ENCODE measurements at regions not wholly inside any gene's neighbourhood (a gene's known extent, or its start where the extent isn't known, plus 50 kb on each side); places are given as distances from the start of the nearest gene placed in this dataset.

- H3K4me3 ChIP-seq (replicated peaks in 1 of 3; ENCODE audit: insufficient read depth in 1 of 3, low read depth in 2 of 3, low read length in 3 of 3), result no peak overlapping the region
- in situ Hi-C loops (cut with HindIII; ENCODE audit: extremely low pct_ligation_motif_present, low pct_unique_long_range_greater_than_20kb) (no loop called here), intact Hi-C loops (cut with micrococcal nuclease; ENCODE audit: unreplicated experiment) (no loop called here)
- POLR2A ChIA-PET, result no interaction called here
- DNase-seq (ENCODE audit: low spot score), result no peak
- no TSS peak for BruUV-seq (replicated peaks)
- no peaks in the 10 kb centered on the region for H3K9me3 ChIP-seq (ENCODE audit: low read length)
- no peak for ATAC-seq
- peaks cover 8% of the 10 kb centered on the region for H3K4me1 ChIP-seq (ENCODE audit: insufficient read depth, low read length)
- H3K79me2 ChIP-seq (ENCODE audit: insufficient read depth, low read length), result no peaks in the 10 kb centered on the region
- H3K27ac ChIP-seq (ENCODE audit: extremely low read length, insufficient read depth, low read length), result no peak overlapping the region
- CTCF ChIA-PET (ENCODE audit: low intra/inter-chr PET ratio, low total read pairs), result no interaction called here
- H2AFZ ChIP-seq (ENCODE audit: low read length), result no peak overlapping the region
- H3K27me3 ChIP-seq (ENCODE audit: control insufficient read depth in 1 of 2, insufficient read depth in 2 of 2, low read length in 2 of 2), result no peaks in the 10 kb centered on the region
- TF ChIP-seq SP4 (CRISPR knock-in tag; IDR thresholded peaks at IDR 0.05) (no peak), KDM1A (CRISPR knock-in tag; IDR thresholded peaks at IDR 0.05) (no peak), ZNF788 (CRISPR knock-in tag; IDR thresholded peaks at IDR 0.05; ENCODE audit: borderline replicate concordance) (no peak), ZNF710 (CRISPR knock-in tag; IDR thresholded peaks at IDR 0.05; ENCODE audit: borderline replicate concordance) (no peak), SMC3 (IDR thresholded peaks at IDR 0.05; ENCODE audit: low read length) (no peak), AHR (CRISPR knock-in tag; IDR thresholded peaks at IDR 0.05) (no peak), BHLHE40 (IDR thresholded peaks at IDR 0.05; ENCODE audit: low read length) (no peak), SMARCC2 (IDR thresholded peaks at IDR 0.05) (no peak), ZNF775 (CRISPR knock-in tag; IDR thresholded peaks at IDR 0.05; ENCODE audit: borderline replicate concordance) (no peak), MTA1 (CRISPR knock-in tag; IDR thresholded peaks at IDR 0.05; ENCODE audit: borderline replicate concordance) (no peak), ZFP1 (CRISPR knock-in tag; IDR thresholded peaks at IDR 0.05) (no peak), PHF5A (CRISPR knock-in tag; IDR thresholded peaks at IDR 0.05; ENCODE audit: low read depth, unreplicated experiment) (no peak), MAFK (conservative IDR thresholded peaks at IDR 0.05 in 1 of 2, IDR thresholded peaks at IDR 0.05 in 1 of 2; ENCODE audit: low read length in 2 of 2) (peak; percentile 68 to 79), ZNF33B (CRISPR knock-in tag; IDR thresholded peaks at IDR 0.05) (no peak), MAFF (IDR thresholded peaks at IDR 0.05; ENCODE audit: low read depth, low read length) (peak; percentile 69), ATF7 (IDR thresholded peaks at IDR 0.05) (peak; percentile 91), ATF7 (CRISPR knock-in tag; IDR thresholded peaks at IDR 0.05) (no peak), ZSCAN25 (CRISPR knock-in tag; IDR thresholded peaks at IDR 0.05) (no peak), SSRP1 (CRISPR knock-in tag; IDR thresholded peaks at IDR 0.05) (no peak), CBX2 (IDR thresholded peaks at IDR 0.05; ENCODE audit: low read depth, low read length) (no peak), CBX2 (CRISPR knock-in tag; IDR thresholded peaks at IDR 0.05; ENCODE audit: low read depth) (no peak), ZMYM3 (CRISPR knock-in tag; IDR thresholded peaks at IDR 0.05) (no peak), ZSCAN29 (CRISPR knock-in tag; conservative IDR thresholded peaks at IDR 0.05) (no peak), MEIS2 (CRISPR knock-in tag; IDR thresholded peaks at IDR 0.05) (no peak), KAT2B (IDR thresholded peaks at IDR 0.05; ENCODE audit: borderline replicate concordance, low read depth, low read length) (no peak)
- TF ChIP-seq, protein P1, sequence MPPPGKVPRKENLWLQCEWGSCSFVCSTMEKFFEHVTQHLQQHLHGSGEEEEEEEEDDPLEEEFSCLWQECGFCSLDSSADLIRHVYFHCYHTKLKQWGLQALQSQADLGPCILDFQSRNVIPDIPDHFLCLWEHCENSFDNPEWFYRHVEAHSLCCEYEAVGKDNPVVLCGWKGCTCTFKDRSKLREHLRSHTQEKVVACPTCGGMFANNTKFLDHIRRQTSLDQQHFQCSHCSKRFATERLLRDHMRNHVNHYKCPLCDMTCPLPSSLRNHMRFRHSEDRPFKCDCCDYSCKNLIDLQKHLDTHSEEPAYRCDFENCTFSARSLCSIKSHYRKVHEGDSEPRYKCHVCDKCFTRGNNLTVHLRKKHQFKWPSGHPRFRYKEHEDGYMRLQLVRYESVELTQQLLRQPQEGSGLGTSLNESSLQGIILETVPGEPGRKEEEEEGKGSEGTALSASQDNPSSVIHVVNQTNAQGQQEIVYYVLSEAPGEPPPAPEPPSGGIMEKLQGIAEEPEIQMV (CRISPR knock-in tag; IDR thresholded peaks at IDR 0.05; ENCODE audit: low read depth), result no peak
- no peak overlapping the region for H3K9ac ChIP-seq (ENCODE audit: insufficient read depth, low read depth, low read length)
- no peak overlapping the region for H3K4me2 ChIP-seq (ENCODE audit: low read depth, low read length)
- no peaks in the 10 kb centered on the region for H4K20me1 ChIP-seq (ENCODE audit: insufficient read depth, low read length)
- no peaks in the 10 kb centered on the region for H3K36me3 ChIP-seq (replicated peaks in 1 of 2; ENCODE audit: control insufficient read depth in 1 of 2, insufficient read depth in 2 of 2, low read length in 2 of 2)
- no peak for FAIRE-seq
- WGBS (ENCODE audit: low lambda C conversion rate), result 23% methylated on average over 4 of the region's 4 CpGs
Observed at GRCh38 chr1:166700696-166701095, 138.6 kb upstream of the POGK start.

All from HepG2 (cell line).